SK-N-SH treated with all-trans-retinoic acid at 6 μM for 48 hours (cell line): ENCODE measurements at regions not wholly inside any gene's neighbourhood (a gene's known extent, or its start where the extent isn't known, plus 50 kb on each side); places are given as distances from the start of the nearest gene placed in this dataset.

Experiments
- ATAC-seq: fragments of 200-7000 bp; cut with Tn5 transposase; 3 replicates; pipeline ENCODE4 v1.9.1; 2020; ENCODE audit warnings: mild to moderate bottlenecking, moderate library complexity
- ARNTL ChIP-seq: fragments of 450-650 bp; formaldehyde crosslinking; IDR thresholded peaks from 2 replicates; pipeline ENCODE4 v1.5.0; 2020; ENCODE audit warnings: low read depth, mild to moderate bottlenecking, moderate library complexity, borderline replicate concordance
- BACH2 ChIP-seq: fragments of 250-450 bp; sonication (Bioruptor Pico); IDR thresholded peaks from 2 replicates; pipeline ENCODE4 v1.9.0; 2021; ENCODE audit warnings: mild to moderate bottlenecking, borderline replicate concordance
- CSDC2 ChIP-seq: fragments of 250-450 bp; sonication (Bioruptor Pico); IDR thresholded peaks from 2 replicates; pipeline ENCODE4 v1.5.0; 2020; ENCODE audit warnings: mild to moderate bottlenecking, moderate library complexity
- CSRNP3 ChIP-seq: fragments of 250-450 bp; sonication (Bioruptor Pico); IDR thresholded peaks from 2 replicates; pipeline ENCODE4 v1.5.1; 2021; ENCODE audit warnings: mild to moderate bottlenecking, moderate library complexity
- ESRRG ChIP-seq: fragments of 250-450 bp; sonication (Bioruptor Pico); IDR thresholded peaks from 2 replicates; pipeline ENCODE4 v1.6.1; 2021; ENCODE audit warnings: mild to moderate bottlenecking
- GLIS3 ChIP-seq: fragments of 250-450 bp; sonication (Bioruptor Pico); IDR thresholded peaks from 2 replicates; pipeline ENCODE4 v1.5.0; 2020; ENCODE audit warnings: mild to moderate bottlenecking, moderate library complexity
- ISL1 ChIP-seq: fragments of 250-450 bp; sonication (Bioruptor Pico); IDR thresholded peaks from 2 replicates; pipeline ENCODE4 v2.1.2; 2022; ENCODE audit warnings: mild to moderate bottlenecking, moderate library complexity
- OSR1 ChIP-seq: fragments of 250-450 bp; sonication (Bioruptor Pico); IDR thresholded peaks from 2 replicates; pipeline ENCODE4 v1.8.0; 2022; ENCODE audit warnings: moderate library complexity, mild to moderate bottlenecking, inconsistent platforms
- POU6F1 ChIP-seq: fragments of 250-450 bp; sonication (Bioruptor Pico); IDR thresholded peaks from 2 replicates; pipeline ENCODE4 v1.8.0; 2021; ENCODE audit warnings: low read depth, mild to moderate bottlenecking, moderate library complexity, borderline replicate concordance
- PPARA ChIP-seq: fragments of 250-450 bp; sonication (Bioruptor Pico); IDR thresholded peaks from 2 replicates; pipeline ENCODE4 v1.5.0; 2020; ENCODE audit warnings: mild to moderate bottlenecking, borderline replicate concordance
- RARB ChIP-seq: fragments of 250-450 bp; sonication (Bioruptor Pico); IDR thresholded peaks from 2 replicates; pipeline ENCODE4 v1.8.0; 2021; ENCODE audit warnings: mild to moderate bottlenecking, moderate library complexity
- SNAI2 ChIP-seq: fragments of 250-450 bp; sonication (Bioruptor Pico); IDR thresholded peaks from 2 replicates; pipeline ENCODE4 v1.5.0; 2020; ENCODE audit warnings: mild to moderate bottlenecking, moderate library complexity
- TOX ChIP-seq: fragments of 250-450 bp; sonication (Bioruptor Pico); IDR thresholded peaks from 2 replicates; pipeline ENCODE4 v1.8.0; 2021; ENCODE audit warnings: mild to moderate bottlenecking, moderate library complexity, borderline replicate concordance
- ZC3H10 ChIP-seq: fragments of 250-450 bp; sonication (Bioruptor Pico); IDR thresholded peaks from 2 replicates; pipeline ENCODE4 v1.5.1; 2021; ENCODE audit warnings: mild to moderate bottlenecking, moderate library complexity
- ZFP3 ChIP-seq: fragments of 250-450 bp; sonication (Bioruptor Pico); IDR thresholded peaks from 2 replicates; pipeline ENCODE4 v1.5.0; 2020; ENCODE audit warnings: mild to moderate bottlenecking, moderate library complexity
- ZFP30 ChIP-seq: fragments of 450-650 bp; formaldehyde crosslinking; IDR thresholded peaks from 2 replicates; pipeline ENCODE4 v1.5.0; 2022; ENCODE audit warnings: mild to moderate bottlenecking, moderate library complexity
- ZNF565 ChIP-seq: fragments of 450-650 bp; formaldehyde crosslinking; conservative IDR thresholded peaks from 2 replicates; pipeline ENCODE4 v1.5.0; 2020; ENCODE audit warnings: low read depth, mild to moderate bottlenecking, moderate library complexity
- ZNF8 ChIP-seq: fragments of 450-650 bp; formaldehyde crosslinking; IDR thresholded peaks from 2 replicates; pipeline ENCODE4 v1.5.0; 2020; ENCODE audit warnings: mild to moderate bottlenecking, moderate library complexity
- TF ChIP-seq, protein P1 (sequence below): fragments of 250-450 bp; sonication (Bioruptor Pico); IDR thresholded peaks from 2 replicates; pipeline ENCODE4 v1.5.1; 2020; ENCODE audit warnings: low read depth, mild to moderate bottlenecking, moderate library complexity
- TF ChIP-seq, protein P2 (sequence below): fragments of 250-450 bp; sonication (Bioruptor Pico); IDR thresholded peaks from 2 replicates; pipeline ENCODE4 v1.5.0; 2020; ENCODE audit warnings: mild to moderate bottlenecking, moderate library complexity

GRCh38 chr2:226037526-226037925, 638.0 kb downstream of the NYAP2 start:
- TF ChIP-seq ISL1, result no peak
- TF ChIP-seq ZNF565, result no peak
- no peak for TF ChIP-seq ARNTL (CRISPR knock-in tag)
- TF ChIP-seq RARB (CRISPR knock-in tag), result no peak
- TF ChIP-seq BACH2 (CRISPR knock-in tag), result no peak
- TF ChIP-seq, protein P1, sequence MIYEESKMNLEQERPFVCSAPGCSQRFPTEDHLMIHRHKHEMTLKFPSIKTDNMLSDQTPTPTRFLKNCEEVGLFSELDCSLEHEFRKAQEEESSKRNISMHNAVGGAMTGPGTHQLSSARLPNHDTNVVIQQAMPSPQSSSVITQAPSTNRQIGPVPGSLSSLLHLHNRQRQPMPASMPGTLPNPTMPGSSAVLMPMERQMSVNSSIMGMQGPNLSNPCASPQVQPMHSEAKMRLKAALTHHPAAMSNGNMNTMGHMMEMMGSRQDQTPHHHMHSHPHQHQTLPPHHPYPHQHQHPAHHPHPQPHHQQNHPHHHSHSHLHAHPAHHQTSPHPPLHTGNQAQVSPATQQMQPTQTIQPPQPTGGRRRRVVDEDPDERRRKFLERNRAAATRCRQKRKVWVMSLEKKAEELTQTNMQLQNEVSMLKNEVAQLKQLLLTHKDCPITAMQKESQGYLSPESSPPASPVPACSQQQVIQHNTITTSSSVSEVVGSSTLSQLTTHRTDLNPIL (CRISPR knock-in tag), result no peak
- TF ChIP-seq ZFP30 (CRISPR knock-in tag), result no peak
- TF ChIP-seq ZFP3 (CRISPR knock-in tag), result no peak
- no peak for TF ChIP-seq POU6F1 (CRISPR knock-in tag)
- TF ChIP-seq OSR1 (CRISPR knock-in tag), result no peak
- TF ChIP-seq ZNF8 (CRISPR knock-in tag), result no peak
- no peak for TF ChIP-seq ZC3H10
- TF ChIP-seq SNAI2 (CRISPR knock-in tag), result no peak
- TF ChIP-seq ESRRG (CRISPR knock-in tag), result no peak
- no peak for TF ChIP-seq GLIS3 (CRISPR knock-in tag)
- no peak for TF ChIP-seq CSDC2
- no peak for TF ChIP-seq PPARA (CRISPR knock-in tag)
- TF ChIP-seq, protein P2, sequence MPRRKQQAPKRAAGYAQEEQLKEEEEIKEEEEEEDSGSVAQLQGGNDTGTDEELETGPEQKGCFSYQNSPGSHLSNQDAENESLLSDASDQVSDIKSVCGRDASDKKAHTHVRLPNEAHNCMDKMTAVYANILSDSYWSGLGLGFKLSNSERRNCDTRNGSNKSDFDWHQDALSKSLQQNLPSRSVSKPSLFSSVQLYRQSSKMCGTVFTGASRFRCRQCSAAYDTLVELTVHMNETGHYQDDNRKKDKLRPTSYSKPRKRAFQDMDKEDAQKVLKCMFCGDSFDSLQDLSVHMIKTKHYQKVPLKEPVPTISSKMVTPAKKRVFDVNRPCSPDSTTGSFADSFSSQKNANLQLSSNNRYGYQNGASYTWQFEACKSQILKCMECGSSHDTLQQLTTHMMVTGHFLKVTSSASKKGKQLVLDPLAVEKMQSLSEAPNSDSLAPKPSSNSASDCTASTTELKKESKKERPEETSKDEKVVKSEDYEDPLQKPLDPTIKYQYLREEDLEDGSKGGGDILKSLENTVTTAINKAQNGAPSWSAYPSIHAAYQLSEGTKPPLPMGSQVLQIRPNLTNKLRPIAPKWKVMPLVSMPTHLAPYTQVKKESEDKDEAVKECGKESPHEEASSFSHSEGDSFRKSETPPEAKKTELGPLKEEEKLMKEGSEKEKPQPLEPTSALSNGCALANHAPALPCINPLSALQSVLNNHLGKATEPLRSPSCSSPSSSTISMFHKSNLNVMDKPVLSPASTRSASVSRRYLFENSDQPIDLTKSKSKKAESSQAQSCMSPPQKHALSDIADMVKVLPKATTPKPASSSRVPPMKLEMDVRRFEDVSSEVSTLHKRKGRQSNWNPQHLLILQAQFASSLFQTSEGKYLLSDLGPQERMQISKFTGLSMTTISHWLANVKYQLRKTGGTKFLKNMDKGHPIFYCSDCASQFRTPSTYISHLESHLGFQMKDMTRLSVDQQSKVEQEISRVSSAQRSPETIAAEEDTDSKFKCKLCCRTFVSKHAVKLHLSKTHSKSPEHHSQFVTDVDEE (CRISPR knock-in tag), result no peak
- no peak for ATAC-seq

- TF ChIP-seq ZNF8 (CRISPR knock-in tag) (no peak), ISL1 (no peak), ESRRG (CRISPR knock-in tag) (no peak)
- ATAC-seq, result peak; percentile 68
These were observed 632.4 kb downstream of the NYAP2 start for GRCh38 chr2:226031647-226032501.

DNA sequence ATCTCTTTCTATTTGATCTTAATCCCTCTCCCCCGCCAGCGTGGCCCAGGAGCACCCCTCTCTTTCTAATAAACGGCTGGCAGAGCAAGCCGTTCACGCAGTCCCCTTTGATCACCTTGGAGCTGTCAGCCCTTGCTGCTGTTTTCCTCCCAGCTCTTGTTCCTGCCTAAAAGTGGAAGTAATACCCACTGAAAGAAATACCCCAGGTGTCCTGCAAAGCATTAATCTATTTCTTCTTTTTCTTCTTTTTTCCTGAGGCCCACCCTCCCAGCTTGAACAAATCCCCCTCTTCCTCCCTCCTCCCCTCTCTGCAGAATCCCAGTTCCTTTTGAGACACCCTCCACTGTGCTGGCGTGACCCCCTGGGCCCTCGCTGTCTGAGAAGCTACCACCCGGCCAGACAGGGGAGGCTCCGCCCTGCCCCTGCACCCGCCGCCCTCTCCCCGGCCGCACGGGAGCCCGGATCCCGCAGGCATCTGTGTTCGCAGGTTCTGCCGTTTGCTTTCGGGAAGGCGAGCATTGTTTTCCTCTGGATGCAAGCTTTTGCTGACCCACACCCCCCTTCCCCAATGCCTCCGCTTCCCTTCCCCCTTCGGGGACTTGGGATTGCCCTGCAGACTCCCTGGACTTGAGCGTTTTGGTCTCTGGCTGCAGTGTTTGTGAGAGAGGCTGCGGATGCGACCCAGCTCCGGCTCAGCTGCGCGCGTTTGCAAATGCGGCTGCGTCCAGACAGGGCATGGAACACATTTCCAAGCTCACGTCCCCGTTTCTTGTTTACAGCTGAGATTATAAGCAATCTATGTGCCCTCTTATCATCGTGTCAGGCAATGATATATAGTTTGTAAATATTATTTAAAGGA, 631.5 kb downstream of the NYAP2 start:
- peak; percentile 97 for ATAC-seq

More for the DNA sequence above, 631.5 kb downstream of the NYAP2 start:
- no peak for TF ChIP-seq RARB (CRISPR knock-in tag)
- no peak for TF ChIP-seq TOX (CRISPR knock-in tag)
- TF ChIP-seq CSRNP3, result no peak
- no peak for TF ChIP-seq OSR1 (CRISPR knock-in tag)
- TF ChIP-seq PPARA (CRISPR knock-in tag), result no peak
- TF ChIP-seq ZFP30 (CRISPR knock-in tag), result no peak
- no peak for TF ChIP-seq ISL1
- TF ChIP-seq SNAI2 (CRISPR knock-in tag), result no peak
- no peak for TF ChIP-seq ZNF565
- TF ChIP-seq, protein P1 (CRISPR knock-in tag), result no peak
- TF ChIP-seq POU6F1 (CRISPR knock-in tag), result no peak
- no peak for TF ChIP-seq ZNF8 (CRISPR knock-in tag)
- TF ChIP-seq GLIS3 (CRISPR knock-in tag), result no peak
